NCI-H524 treated with DMSO at 0.1 percent for 48 hours (cell line): ENCODE measurements at regions not wholly inside any gene's neighbourhood (a gene's known extent, or its start where the extent isn't known, plus 50 kb on each side); places are given as distances from the start of the nearest gene placed in this dataset.
"Not testable (repeated sequence)": the region's sequence is repeated elsewhere in the genome, so short reads cannot be mapped to it uniquely, and the experiment has no call there.

Source experiments
- DNase-seq: peaks from one replicate; lab custom pipeline; 2025; lab: John Stamatoyannopoulos, UW

DNA sequence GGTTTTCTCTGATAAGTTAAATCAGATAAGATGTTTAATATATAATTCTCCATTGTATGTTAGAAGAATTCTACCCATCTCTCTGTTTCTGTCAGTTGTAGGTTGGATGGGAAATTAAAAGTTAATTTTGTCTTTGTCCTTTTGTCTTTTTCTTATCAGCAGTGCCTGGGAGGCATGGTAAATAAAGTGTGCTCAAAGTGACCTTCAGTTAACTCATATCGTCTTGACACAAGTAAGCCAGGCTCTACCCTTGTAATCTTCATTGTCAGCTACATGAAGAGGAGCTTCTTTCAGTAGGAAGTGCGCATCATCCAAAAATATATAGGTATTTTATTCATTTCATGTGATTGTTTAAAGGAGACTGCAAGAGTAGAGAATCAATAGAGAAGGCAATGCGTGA, 138.9 kb upstream of the NRIP1 start:
- DNase-seq: no peak

GRCh38 chr21:15204140-15204969, 139.6 kb upstream of the NRIP1 start:
- DNase-seq: no peak

DNA sequence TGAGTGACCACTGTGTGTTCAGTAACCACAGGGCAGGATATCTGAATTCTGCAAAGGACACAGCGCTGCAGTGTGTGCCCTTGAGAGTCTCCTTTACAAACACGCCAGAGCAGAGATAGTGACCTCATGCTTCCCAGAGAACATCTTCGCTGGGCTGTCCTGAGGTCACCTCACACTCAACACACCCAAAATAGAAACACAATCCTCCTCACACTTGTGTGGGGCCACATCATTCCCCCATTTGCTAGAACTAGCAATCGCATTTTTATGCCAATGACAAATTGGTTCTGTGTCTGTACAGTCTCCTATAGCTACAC, 140.1 kb upstream of the NRIP1 start:
- DNase-seq: no peak

- no peak for DNase-seq
Measured at GRCh38 chr21:15206514-15206913, 141.7 kb upstream of the NRIP1 start.

DNA sequence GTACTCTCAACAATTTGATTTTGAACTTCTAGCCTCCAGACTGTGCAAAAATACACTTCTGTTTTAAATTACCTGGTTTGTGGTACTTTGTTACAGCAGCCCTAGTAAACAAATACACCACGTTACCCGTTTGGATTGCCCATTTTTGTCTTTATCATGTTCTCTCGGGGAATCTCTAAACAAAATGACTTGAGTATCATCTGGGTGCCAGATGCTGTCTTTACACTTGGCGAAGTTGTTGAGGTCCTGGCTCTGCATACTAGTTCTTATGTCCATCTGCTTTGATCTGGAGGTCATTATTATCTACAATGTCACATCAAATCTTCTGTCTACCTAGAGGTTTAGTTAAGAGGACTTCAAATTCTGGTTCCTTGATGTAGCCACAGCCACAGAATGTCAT, 142.4 kb upstream of the NRIP1 start:
- no peak for DNase-seq

DNA sequence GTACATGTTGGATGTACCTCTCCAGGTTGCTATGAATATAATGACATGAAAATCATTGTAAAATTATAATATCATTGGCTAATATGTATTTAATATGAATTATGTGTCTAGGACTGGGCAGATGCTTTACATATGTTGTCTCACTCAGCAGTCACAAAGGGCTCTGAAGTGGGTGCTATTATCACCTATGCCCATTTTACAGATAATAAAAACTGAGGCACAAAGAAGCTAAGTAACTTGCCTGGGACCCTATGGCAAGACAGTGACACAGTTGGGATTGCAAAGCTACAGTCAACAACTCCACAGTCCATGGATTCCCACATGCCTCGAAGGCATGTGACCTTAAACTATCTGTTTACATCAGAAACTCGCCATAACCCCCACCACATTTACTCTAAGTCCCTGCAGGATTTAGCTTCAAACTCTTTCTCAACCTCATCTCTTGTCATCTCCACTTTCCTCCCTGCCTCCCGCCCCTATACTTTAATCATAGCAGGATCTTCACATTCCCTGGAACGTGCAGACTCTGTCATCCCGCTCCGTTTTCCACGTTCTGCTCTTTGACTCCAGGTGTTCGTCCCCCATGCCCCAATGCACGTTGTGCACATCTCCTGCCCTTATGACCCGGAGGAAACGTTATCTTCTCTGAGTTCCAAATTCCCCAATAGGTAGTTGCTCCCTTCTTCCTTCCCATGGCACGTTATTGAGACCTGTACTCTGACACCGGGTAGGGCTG, 143.0 kb upstream of the NRIP1 start:
- DNase-seq: no peak

- no peak for DNase-seq
Measured at GRCh38 chr21:15208786-15209185, 144.0 kb upstream of the NRIP1 start.

GRCh38 chr21:15209224-15209623, 144.4 kb upstream of the NRIP1 start:
- no peak for DNase-seq

DNA sequence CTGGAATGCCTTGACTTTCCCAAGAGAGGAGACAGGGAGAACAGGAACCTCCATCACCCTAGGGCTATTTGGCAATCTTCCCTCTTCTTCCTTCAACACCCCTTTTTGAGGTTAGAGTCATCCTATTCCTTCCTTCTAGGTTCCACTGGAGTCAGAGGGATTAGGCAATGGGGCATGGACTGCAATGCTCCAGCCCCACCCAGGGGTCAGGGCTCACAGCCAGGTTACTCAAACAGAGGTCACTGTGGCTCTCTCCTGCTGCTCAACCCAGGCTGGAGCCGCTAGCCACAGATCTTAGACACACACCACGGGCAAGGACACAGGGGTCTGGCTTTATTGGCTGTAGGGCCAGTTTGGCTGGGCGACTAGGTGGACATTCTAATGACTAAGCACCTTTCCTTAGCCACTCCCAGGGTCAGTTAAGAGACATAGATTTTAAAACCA, 145.5 kb upstream of the NRIP1 start:
- DNase-seq: no peak

GRCh38 chr21:15211491-15212133, 146.8 kb upstream of the NRIP1 start:
- no peak for DNase-seq

DNA sequence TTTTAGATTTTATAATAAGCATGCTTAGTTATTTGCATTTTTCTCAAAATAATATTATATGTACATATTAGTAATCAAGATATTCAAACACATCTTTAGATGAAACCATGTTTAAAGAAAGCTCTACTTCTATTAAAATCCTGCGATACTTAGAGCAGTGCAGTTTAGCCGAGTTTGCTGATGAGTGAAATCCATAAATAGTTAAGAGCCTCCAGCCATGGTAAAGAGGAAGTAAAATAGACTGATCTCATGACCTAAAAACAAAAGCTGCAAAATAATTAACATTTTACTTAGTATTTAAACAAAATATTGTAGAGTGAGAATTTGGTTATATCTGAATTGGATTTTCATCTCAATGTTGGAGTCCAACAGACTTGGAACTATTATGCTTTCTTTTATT, 147.4 kb upstream of the NRIP1 start:
- DNase-seq: no peak

DNA sequence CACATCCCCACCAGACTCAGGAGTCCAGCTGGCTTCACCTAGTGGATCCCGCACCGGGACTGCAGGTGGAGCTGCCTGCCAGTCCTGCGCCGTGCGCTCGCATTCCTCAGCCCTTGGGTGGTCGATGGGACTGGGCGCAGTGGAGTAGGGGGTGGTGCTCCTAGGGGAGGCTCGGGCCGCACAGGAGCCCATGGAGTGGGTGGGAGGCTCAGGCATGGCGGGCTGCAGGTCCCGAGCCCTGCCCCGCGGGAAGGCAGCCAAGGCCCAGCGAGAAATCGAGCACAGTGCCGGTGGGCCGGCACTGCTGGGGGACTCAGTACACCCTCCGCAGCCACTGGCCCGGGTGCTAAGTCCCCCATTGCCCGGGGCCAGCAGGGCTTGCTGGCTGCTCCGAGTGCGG, 153.7 kb upstream of the NRIP1 start:
- not testable (repeated sequence) for DNase-seq

- no peak for DNase-seq
Measured at GRCh38 chr21:15219039-15219438, 154.2 kb upstream of the NRIP1 start.

- no peak for DNase-seq
Measured at GRCh38 chr21:15219894-15220293, 155.1 kb upstream of the NRIP1 start.

GRCh38 chr21:15221799-15222386, 157.1 kb upstream of the NRIP1 start:
- peak; percentile 45 for DNase-seq

DNA sequence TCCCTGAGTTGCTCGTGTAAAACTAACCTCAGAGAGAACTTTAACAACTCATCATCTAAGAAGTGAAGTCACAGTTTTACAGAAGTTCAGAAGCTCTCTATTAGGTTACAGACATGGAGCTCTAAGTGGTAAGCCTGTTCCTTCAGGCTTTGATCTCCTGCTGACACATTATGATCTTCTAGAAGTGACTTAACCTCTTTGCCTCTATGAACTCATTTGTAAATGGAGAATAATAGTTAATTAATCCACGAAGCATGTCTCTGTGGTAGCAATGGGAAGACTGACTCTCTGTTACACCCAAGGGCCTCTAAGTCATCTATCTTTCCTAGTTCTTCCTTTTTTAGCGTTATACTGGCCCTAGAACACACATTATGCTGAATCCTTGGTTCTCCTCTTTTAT, 157.9 kb upstream of the NRIP1 start:
- DNase-seq: no peak

GRCh38 chr21:15224346-15225086, 159.7 kb upstream of the NRIP1 start:
- no peak for DNase-seq

DNA sequence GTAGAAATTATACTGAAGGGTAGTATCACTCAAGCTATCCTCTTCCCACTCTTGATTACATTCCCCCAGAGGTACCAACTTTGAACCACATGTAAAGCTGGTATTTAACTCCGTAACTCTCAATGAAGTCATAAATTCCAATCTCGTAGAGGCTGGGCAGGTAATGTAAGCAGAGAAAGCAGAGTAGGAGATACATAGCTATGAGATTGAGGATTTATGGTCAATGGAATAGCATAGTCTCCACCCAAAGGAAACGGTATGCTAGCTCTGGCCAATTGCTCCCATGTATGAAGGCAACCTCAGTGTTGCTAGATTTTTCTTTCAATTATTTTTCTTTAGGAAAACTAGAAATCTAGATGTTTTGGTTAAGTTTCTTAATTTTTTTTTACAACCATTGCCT, 163.1 kb upstream of the NRIP1 start:
- DNase-seq: no peak

DNA sequence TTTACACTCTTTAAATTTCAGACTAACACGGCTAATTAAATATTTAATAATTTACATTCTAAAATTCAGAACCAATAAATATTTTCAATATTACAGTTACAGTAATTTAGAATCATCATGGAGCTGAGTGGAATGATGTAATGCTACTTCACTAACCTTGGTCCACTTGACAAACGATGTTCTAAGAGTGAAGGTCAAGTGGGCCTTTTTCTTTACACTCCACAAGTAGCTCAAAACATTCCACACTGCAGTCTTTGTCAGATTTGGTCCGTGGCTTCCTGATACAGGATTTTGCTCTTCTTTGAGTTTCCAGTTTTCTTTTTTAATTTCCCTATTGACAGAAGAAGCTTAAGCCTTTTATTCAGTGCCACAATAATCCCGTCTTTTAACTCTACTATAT, 164.6 kb upstream of the NRIP1 start:
- no peak for DNase-seq

GRCh38 chr21:15233611-15234010, 168.8 kb upstream of the NRIP1 start:
- no peak for DNase-seq

- no peak for DNase-seq
Measured at GRCh38 chr21:15236111-15236510, 171.3 kb upstream of the NRIP1 start.

- DNase-seq: no peak
Measured at GRCh38 chr21:15240848-15241247, 176.0 kb upstream of the NRIP1 start.
